ENCODE measurements at regions not wholly inside any gene's neighbourhood (a gene's known extent, or its start where the extent isn't known, plus 50 kb on each side); places are given as distances from the start of the nearest gene placed in this dataset.

DNA sequence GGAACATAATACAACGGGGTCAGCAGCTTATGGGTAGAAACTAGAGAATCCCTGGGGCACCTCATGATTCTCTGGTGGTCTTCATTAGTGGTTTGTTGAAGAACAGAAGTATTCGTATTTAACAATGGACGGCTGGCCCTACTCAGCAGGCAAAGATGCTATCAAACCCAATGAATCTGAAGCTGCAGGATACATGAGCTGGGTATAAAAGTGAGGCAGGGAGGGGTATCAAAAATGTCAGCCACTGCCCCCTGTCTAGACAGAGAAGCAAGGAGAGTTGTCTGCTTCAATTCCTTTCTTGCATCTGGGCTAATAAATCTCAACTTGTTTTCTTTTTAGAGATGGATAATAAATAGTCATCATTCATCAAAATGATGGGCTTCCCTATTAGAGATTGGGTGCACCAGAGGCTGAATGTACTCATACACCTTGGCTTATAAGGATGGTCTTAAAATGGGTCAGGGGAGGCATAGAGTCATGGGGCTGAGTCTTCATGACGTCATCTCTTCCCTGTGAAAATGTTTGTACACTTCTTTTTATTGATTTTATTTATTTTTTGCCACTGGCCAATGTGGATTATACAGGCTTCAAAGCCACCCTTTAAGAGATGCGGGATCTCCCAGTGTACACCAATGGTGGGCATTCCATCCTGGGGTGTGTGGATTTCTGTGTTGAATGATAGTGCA is 259.5 kb downstream of the SHOX start:
- TF ChIP-seq EZH2 (IDR thresholded peaks at IDR 0.05; ENCODE audit: borderline replicate concordance, low read depth, low read length, poor library complexity, severe bottlenecking) (no peak), CTCF (conservative IDR thresholded peaks at IDR 0.05; ENCODE audit: low read depth, low read length) (no peak)

Measured in A673 (cell line).